GM23338 (cell line): ENCODE measurements at regions not wholly inside any gene's neighbourhood (a gene's known extent, or its start where the extent isn't known, plus 50 kb on each side); places are given as distances from the start of the nearest gene placed in this dataset.
"Not testable (repeated sequence)": the region's sequence is repeated elsewhere in the genome, so short reads cannot be mapped to it uniquely, and the experiment has no call there.

Source experiments
- ATAC-seq: fragments of 200-7000 bp; cut with Tn5 transposase; 3 replicates; pipeline ENCODE4 v1.9.1; 2020
- DNase-seq: peaks from one replicate; pipeline ENCODE4 v3.0.0-alpha.2; 2015; ENCODE audit warnings: low spot score
- H2AFZ ChIP-seq: fragments of 200-600 bp; sonication (generic); 2 replicates; pipeline ENCODE4 v1.8.0; 2016; ENCODE audit warnings: antibody characterized with exemption, mild to moderate bottlenecking, moderate library complexity
- H3F3A ChIP-seq: fragments of 200-600 bp; sonication (generic); replicated peaks from 2 replicates; pipeline ENCODE4 v1.8.0; 2017; ENCODE audit warnings: antibody characterized with exemption, mixed run types, low read depth
- H3K27ac ChIP-seq: fragments of 200-600 bp; sonication (generic); 2 replicates; pipeline ENCODE4 v1.6.1; 2016; ENCODE audit warnings: low read depth
- H3K27me3 ChIP-seq: fragments of 200-600 bp; sonication (generic); 2 replicates; pipeline ENCODE4 v1.8.0; 2016; ENCODE audit warnings: mild to moderate bottlenecking, mixed run types, moderate library complexity; ENCODE audit not compliant: insufficient read depth
- H3K36me3 ChIP-seq: fragments of 200-600 bp; sonication (generic); 2 replicates; pipeline ENCODE4 v1.8.0; 2016; ENCODE audit warnings: mild to moderate bottlenecking; ENCODE audit not compliant: insufficient read depth
- H3K4me1 ChIP-seq: fragments of 200-600 bp; sonication (generic); 2 replicates; pipeline ENCODE4 v1.8.0; 2016; ENCODE audit warnings: mild to moderate bottlenecking, moderate library complexity; ENCODE audit not compliant: insufficient read depth
- H3K4me2 ChIP-seq: fragments of 200-600 bp; sonication (generic); 2 replicates; pipeline ENCODE4 v1.7.1; 2017; ENCODE audit warnings: mixed run types
- H3K4me3 ChIP-seq: fragments of 200-600 bp; sonication (generic); 2 replicates; pipeline ENCODE4 v1.6.1; 2016; ENCODE audit warnings: mixed run types
- H3K79me2 ChIP-seq: fragments of 200-600 bp; sonication (generic); replicated peaks from 2 replicates; pipeline ENCODE4 v1.8.0; 2017; ENCODE audit warnings: mild to moderate bottlenecking; ENCODE audit not compliant: insufficient read depth
- H3K9me2 ChIP-seq: fragments of 200-600 bp; sonication (generic); 2 replicates; pipeline ENCODE4 v1.8.0; 2017; ENCODE audit not compliant: insufficient read depth
- H4K20me1 ChIP-seq: fragments of 200-600 bp; sonication (generic); replicated peaks from 2 replicates; pipeline ENCODE4 v1.8.0; 2017; ENCODE audit warnings: mild to moderate bottlenecking; ENCODE audit not compliant: insufficient read depth
- H3K27ac Mint-ChIP-seq: 2 replicates; pipeline ENCODE4 v1.8.0; 2020; ENCODE audit warnings: inconsistent platforms, mild to moderate bottlenecking, moderate library complexity, mixed read lengths
- H3K27me3 Mint-ChIP-seq: 3 replicates; pipeline ENCODE4 v1.8.0; 2022; ENCODE audit warnings: low read depth, mild to moderate bottlenecking, moderate library complexity, mixed read lengths, inconsistent platforms; ENCODE audit not compliant: insufficient read depth, poor library complexity
- H3K36me3 Mint-ChIP-seq: 3 replicates; pipeline ENCODE4 v1.8.0; 2021; ENCODE audit warnings: low read depth, mild to moderate bottlenecking, inconsistent platforms, moderate library complexity, mixed read lengths
- H3K4me1 Mint-ChIP-seq: 3 replicates; pipeline ENCODE4 v1.8.0; 2020; ENCODE audit warnings: mild to moderate bottlenecking, inconsistent platforms, mixed read lengths
- H3K4me3 Mint-ChIP-seq: 3 replicates; pipeline ENCODE4 v1.8.0; 2021; ENCODE audit warnings: moderate library complexity, mild to moderate bottlenecking, inconsistent platforms, mixed read lengths
- H3K9me3 Mint-ChIP-seq: 3 replicates; pipeline ENCODE4 v1.8.0; 2020; ENCODE audit warnings: moderate library complexity, mild to moderate bottlenecking, inconsistent platforms, mixed read lengths
- CREB1 ChIP-seq: fragments of 250-450 bp; sonication (Bioruptor Pico); IDR thresholded peaks from 2 replicates; pipeline ENCODE4 v1.5.0; 2020; ENCODE audit warnings: low read depth, mild to moderate bottlenecking, moderate library complexity
- CTCF ChIP-seq, 2 experiments: fragments of 200-600 bp in 1 of 2; sonication (generic) in 1 of 2; conservative IDR thresholded peaks; 2 replicates each; pipeline versions ENCODE4 v1.5.1 to v1.6.1; 2016 to 2017; ENCODE audit warnings: antibody characterized with exemption in 2 of 2, low read depth in 2 of 2, mild to moderate bottlenecking in 2 of 2, moderate library complexity in 1 of 2
- ETS1 ChIP-seq: IDR thresholded peaks from 2 replicates; pipeline ENCODE4 v1.6.1; 2016; ENCODE audit warnings: antibody characterized with exemption
- EZH2 ChIP-seq: fragments of 200-600 bp; sonication (generic); IDR thresholded peaks from one replicate; pipeline ENCODE4 v1.8.0; 2017; ENCODE audit warnings: antibody characterized with exemption, mild to moderate bottlenecking, low read depth; ENCODE audit not compliant: unreplicated experiment
- EZH2phosphoT487 ChIP-seq: fragments of 200-600 bp; sonication (generic); IDR thresholded peaks from one replicate; pipeline ENCODE4 v1.8.1; 2018; ENCODE audit warnings: antibody characterized with exemption; ENCODE audit not compliant: unreplicated experiment
- JUNB ChIP-seq: IDR thresholded peaks from one replicate; pipeline ENCODE4 v1.6.1; 2016; ENCODE audit warnings: antibody characterized with exemption; ENCODE audit not compliant: unreplicated experiment
- NANOG ChIP-seq: IDR thresholded peaks from 2 replicates; pipeline ENCODE4 v1.6.1; 2016; ENCODE audit warnings: antibody characterized with exemption, borderline replicate concordance
- POLR2AphosphoS5 ChIP-seq: IDR thresholded peaks from 2 replicates; pipeline ENCODE4 v1.6.1; 2016; ENCODE audit warnings: antibody characterized with exemption, low read depth
- STAT1 ChIP-seq: IDR thresholded peaks from one replicate; pipeline ENCODE4 v1.6.1; 2016; ENCODE audit warnings: antibody characterized with exemption; ENCODE audit not compliant: unreplicated experiment
- ZNF114 ChIP-seq: fragments of 250-450 bp; sonication (Bioruptor Pico); IDR thresholded peaks from 2 replicates; pipeline ENCODE4 v1.5.0; 2020; ENCODE audit warnings: mild to moderate bottlenecking, moderate library complexity
- ZNF331 ChIP-seq: fragments of 250-450 bp; sonication (Bioruptor Pico); IDR thresholded peaks from 2 replicates; pipeline ENCODE4 v1.5.0; 2020; ENCODE audit warnings: low read depth, mild to moderate bottlenecking, moderate library complexity

- TF ChIP-seq CTCF (conservative IDR thresholded peaks at IDR 0.05; ENCODE audit: low read depth in 2 of 2) (no peak), EZH2phosphoT487 (no peak), POLR2AphosphoS5 (no peak), JUNB (no peak), ZNF331 (CRISPR knock-in tag) (no peak), STAT1 (no peak), EZH2 (no peak), ETS1 (no peak), NANOG (no peak), CREB1 (no peak)
These were observed 834.7 kb downstream of the RAPGEF2 start (continued) for GRCh38 chr4:159937595-159937994.

- H3K9me3 Mint-ChIP-seq: peaks cover 42% of the 10 kb centered on the region
- H3K27me3 Mint-ChIP-seq, H2AFZ ChIP-seq, H3K4me1 Mint-ChIP-seq, H3K27ac Mint-ChIP-seq, H3K4me3 ChIP-seq, ATAC-seq, H3K36me3 ChIP-seq, H3K4me2 ChIP-seq, H3K4me3 Mint-ChIP-seq, H3K9me2 ChIP-seq, H3K27me3 ChIP-seq, H3K4me1 ChIP-seq, H3K27ac ChIP-seq, H4K20me1 ChIP-seq, H3K79me2 ChIP-seq, DNase-seq, H3F3A ChIP-seq: not testable (repeated sequence)
- H3K36me3 Mint-ChIP-seq: peaks cover 28% of the 10 kb centered on the region
These were observed 836.8 kb downstream of the RAPGEF2 start for GRCh38 chr4:159939681-159940080.

GRCh38 chr4:159941076-159941475, 838.2 kb downstream of the RAPGEF2 start:
- peaks cover 14% of the 10 kb centered on the region; the same call in 2 of the 3 replicates for H3K36me3 Mint-ChIP-seq
- Histone ChIP-seq H3K27ac (no peak overlapping the region), H3K4me3 (no peak overlapping the region), H3K9me2 (peaks cover 9% of the 10 kb centered on the region; the same call in 1 of the 2 replicates), H4K20me1 (no peaks in the 10 kb centered on the region), H3K4me2 (no peak overlapping the region), H3K79me2 (no peaks in the 10 kb centered on the region), H3F3A (no peaks in the 10 kb centered on the region), H3K36me3 (no peaks in the 10 kb centered on the region; the same call in none of the 2 replicates), H3K27me3 (no peaks in the 10 kb centered on the region), H3K4me1 (no peaks in the 10 kb centered on the region), H2AFZ (no peak overlapping the region)
- peaks cover 28% of the 10 kb centered on the region for H3K9me3 Mint-ChIP-seq
- ATAC-seq (no peak), DNase-seq (no peak)
- H3K27me3 Mint-ChIP-seq: peaks cover 2% of the 10 kb centered on the region
- H3K27ac Mint-ChIP-seq: no peak overlapping the region
- no peaks in the 10 kb centered on the region for H3K4me1 Mint-ChIP-seq
- no peak overlapping the region for H3K4me3 Mint-ChIP-seq
- no peak for TF ChIP-seq JUNB
- TF ChIP-seq ZNF114: no peak
- TF ChIP-seq CREB1: no peak
- no peak for TF ChIP-seq ETS1
- TF ChIP-seq CTCF (conservative IDR thresholded peaks at IDR 0.05; ENCODE audit: low read depth in 2 of 2): no peak
- no peak for TF ChIP-seq EZH2
- no peak for TF ChIP-seq EZH2phosphoT487
